Activated CD4-positive, alpha-beta T cell treated with anti-CD3 and anti-CD28 coated beads for 24 hours (primary cell): ENCODE measurements at regions not wholly inside any gene's neighbourhood (a gene's known extent, or its start where the extent isn't known, plus 50 kb on each side); places are given as distances from the start of the nearest gene placed in this dataset.
"Not testable (repeated sequence)": the region's sequence is repeated elsewhere in the genome, so short reads cannot be mapped to it uniquely, and the experiment has no call there.

Experiments
- DNase-seq, 2 donors: peaks; one replicate each; pipeline ENCODE4 v3.0.0-alpha.2; 2020; ENCODE audit warnings: low read depth in 2 of 2

- no peak for DNase-seq
These were observed 607.8 kb downstream of the PSAT1 start for GRCh38 chr9:78904686-78905085.

DNA sequence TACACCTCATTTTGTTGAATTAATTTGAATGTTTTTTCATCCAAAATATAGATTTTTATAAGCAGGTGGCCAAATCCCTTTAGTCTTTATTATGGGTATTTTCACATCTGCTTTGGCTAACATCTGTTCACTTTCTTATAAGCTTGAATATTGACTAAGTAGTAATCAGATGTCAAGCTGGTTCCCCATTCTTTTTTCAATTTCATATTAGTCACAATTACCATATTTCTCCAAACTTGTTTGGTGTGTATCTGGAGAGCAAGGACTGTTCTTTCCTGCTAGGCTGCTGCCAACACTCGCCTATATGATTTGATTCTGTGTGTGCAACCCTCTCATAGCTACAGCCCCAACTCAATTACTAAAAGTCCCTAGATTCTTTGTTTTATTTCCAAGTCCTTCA, 608.5 kb downstream of the PSAT1 start:
- DNase-seq = no peak

- DNase-seq = no peak
These were observed 609.2 kb downstream of the PSAT1 start for GRCh38 chr9:78905986-78906755.

- DNase-seq = no peak
These were observed 612.6 kb downstream of the PSAT1 start for GRCh38 chr9:78909566-78909965.

- not testable (repeated sequence) for DNase-seq
These were observed 620.0 kb downstream of the PSAT1 start for GRCh38 chr9:78916884-78917283.

GRCh38 chr9:78918976-78919375, 622.1 kb downstream of the PSAT1 start:
- no peak for DNase-seq

- no peak for DNase-seq
These were observed 622.8 kb downstream of the PSAT1 start for GRCh38 chr9:78919701-78920100.

GRCh38 chr9:78921341-78921740, 624.4 kb downstream of the PSAT1 start:
- DNase-seq = no peak

DNA sequence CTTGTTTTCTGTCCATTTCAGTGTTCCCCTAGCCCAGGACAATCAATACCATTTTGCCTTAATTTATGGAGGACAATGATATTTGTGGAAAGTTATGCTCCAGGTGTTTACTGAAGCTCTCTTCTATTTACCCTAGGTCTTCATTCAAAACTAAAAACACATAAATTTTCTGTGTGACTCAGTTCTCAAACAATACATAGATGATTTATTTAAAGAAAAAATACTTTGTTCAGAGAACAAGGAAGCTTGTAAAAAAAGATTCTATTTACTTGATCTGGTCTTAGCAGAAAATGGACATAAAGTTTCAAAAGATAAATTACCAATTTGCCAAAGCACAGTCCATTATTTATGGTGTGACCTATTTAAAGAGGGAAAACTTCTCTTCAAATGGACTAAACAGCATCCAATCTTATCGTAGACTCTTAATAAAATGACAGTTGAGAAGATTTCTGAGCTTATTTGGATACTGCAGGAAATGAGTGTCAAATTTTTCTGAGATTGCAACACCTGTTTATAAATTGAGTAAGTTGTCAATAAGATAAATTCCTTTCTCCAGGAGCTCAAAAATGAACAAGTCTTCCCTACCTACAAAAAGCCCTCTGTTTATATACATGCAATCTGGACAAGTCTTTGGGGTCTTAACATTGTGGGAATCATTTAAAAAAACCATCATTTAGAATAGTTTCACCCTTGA, 627.2 kb downstream of the PSAT1 start:
- no peak for DNase-seq

- no peak for DNase-seq
These were observed 630.4 kb downstream of the PSAT1 start for GRCh38 chr9:78927099-78927940.

DNA sequence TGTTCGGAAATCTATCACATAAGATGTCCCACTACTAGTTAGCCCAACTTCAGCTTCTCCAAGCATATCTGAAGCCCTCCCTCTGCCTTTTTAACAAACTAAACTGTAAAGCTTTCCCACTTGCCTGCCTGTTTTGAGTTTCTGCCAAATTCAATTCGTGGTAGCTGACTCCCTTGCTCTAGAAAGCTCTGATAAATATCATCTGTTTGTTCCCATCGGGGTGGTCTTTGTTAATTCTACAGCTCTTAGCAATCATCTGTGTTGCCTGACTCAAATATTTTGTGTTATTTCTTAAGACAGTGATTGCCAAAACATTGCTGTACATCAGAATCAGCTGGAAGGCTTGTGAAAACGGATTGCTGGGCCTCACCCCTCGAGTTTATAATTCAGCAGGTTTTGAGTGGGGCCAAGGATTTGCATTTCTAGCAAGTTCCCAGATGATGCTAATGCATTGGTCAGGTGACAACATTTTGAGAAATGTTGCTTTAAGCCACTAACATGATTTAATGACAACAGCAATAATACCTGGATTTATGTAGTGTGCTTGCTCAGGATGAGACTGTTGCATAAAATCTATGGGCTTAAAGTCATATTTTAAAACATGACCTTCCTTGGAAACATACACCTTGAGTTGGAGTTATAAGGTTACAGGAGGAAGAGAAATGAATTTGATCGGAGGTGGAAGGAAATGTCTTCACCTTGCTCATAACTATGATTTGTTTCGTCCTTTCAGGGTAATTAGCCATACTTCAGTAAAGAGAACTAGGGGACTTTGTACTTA, 631.9 kb downstream of the PSAT1 start:
- no peak for DNase-seq

- DNase-seq = no peak
These were observed 633.4 kb downstream of the PSAT1 start for GRCh38 chr9:78930281-78930680.

- DNase-seq = no peak
These were observed 636.1 kb downstream of the PSAT1 start for GRCh38 chr9:78932849-78933627.

DNA sequence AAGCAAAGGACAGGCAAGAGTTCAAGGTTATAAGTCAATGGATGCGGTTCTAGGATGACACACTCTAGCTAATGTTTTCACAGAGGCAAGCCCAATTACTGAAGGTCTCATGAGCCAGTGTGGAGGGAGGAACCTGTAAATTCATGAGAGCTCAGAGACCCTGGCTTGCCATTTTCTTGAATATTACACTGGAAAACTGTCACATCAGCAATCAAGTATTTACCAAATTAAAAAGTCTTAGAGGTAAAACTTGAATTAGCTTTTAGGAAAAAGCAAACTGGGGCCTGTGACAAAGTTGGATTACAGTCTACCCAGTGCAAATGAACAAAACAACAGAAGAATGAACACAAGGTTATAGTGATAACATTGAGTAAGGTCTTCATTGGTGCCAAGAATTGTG, 636.9 kb upstream of the TLE4 start:
- DNase-seq = no peak

DNA sequence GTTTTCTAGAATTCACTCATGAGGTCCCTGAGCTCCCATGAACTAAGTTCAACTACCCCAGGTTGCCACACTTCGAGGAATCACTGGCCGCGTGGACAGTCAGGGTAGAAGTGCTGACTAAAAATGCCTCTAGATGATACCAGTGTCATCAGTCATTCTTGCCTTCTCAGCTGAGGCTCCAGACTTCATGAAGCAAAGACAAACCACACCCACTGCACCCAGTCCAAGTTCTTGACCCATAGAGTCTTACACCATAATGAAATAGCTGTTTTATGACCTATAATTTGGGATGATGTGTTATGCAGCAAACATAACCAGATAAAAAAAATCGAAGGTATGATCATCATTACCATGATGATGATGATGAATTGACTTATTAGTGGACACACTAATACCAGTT, 632.9 kb upstream of the TLE4 start:
- no peak for DNase-seq

- DNase-seq = no peak
These were observed 632.3 kb upstream of the TLE4 start for GRCh38 chr9:78939311-78940065.

DNA sequence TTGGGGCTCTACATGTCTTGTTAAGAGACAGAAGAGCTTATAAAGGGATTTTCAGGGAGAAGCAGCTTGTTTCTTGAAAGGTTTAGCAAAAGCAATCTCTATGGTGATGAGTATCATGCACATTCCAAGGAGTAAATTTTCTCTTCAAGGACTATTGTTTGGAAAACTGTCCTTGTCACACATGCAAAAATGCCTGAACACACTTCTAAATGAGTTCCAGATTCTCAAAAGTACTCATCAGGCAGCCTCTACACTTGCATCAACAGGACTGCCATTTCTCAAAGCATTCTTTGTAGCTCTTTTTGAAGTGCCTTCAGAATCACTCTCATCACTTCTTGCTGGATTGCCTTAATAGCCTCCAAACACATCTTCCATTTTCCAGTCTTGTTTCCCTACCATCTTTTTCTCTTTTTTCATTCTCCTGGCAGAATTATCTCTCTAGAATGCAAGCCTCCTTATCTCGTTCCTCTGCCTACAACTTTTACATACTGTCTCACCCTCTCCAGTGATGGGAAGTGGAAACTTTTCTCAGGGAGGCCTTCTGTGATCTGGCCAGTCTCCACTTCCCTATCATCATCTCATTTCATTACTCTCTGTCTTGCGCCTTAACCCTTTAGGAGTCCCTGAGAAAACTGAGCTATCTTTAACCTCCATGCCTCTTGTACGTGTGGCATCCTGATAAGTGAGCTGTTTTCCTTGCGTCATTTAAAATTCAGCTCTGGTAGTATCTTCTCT, 631.5 kb upstream of the TLE4 start:
- DNase-seq = no peak

DNA sequence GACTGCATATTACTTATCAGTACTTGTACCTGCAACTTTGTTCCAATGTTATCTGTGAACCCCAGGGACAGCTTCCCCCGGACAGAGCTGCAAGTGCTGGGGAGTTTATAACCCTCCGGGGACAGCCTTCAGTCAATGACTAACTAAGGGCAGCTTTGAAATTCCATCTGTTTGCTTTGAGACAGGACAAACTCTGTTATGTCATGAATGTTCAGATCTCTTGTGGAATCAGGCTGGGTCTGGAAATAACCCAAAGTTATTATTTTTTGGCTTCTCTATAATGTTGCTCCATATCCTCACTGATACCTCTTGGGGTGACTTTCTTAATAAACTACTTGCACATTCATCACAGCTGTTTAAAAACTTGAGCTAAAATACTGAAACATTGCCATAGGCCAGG, 617.5 kb upstream of the TLE4 start:
- DNase-seq = no peak

- no peak for DNase-seq
These were observed 612.9 kb upstream of the TLE4 start for GRCh38 chr9:78958892-78959291.

- DNase-seq = no peak
These were observed 609.6 kb upstream of the TLE4 start for GRCh38 chr9:78962156-78962555.
